NT2/D1 (cell line): ENCODE measurements at regions not wholly inside any gene's neighbourhood (a gene's known extent, or its start where the extent isn't known, plus 50 kb on each side); places are given as distances from the start of the nearest gene placed in this dataset.
"Not testable (repeated sequence)": the region's sequence is repeated elsewhere in the genome, so short reads cannot be mapped to it uniquely, and the experiment has no call there.

Experiments used
- DNase-seq: peaks from one replicate; pipeline ENCODE4 v3.0.0-alpha.2; 2011; ENCODE audit warnings: low read depth, low spot score
- H3K27me3 ChIP-seq: 2 replicates; pipeline ENCODE4 v1.6.0; 2011; ENCODE audit warnings: mild to moderate bottlenecking; ENCODE audit not compliant: insufficient read length, insufficient read depth
- H3K36me3 ChIP-seq: 2 replicates; pipeline ENCODE4 v1.6.1; 2011; ENCODE audit warnings: mild to moderate bottlenecking, low read length, mixed read lengths; ENCODE audit not compliant: insufficient read depth, insufficient read length
- H3K4me1 ChIP-seq: 2 replicates; pipeline ENCODE4 v1.5.1; 2011; ENCODE audit not compliant: insufficient read depth, insufficient read length
- H3K4me3 ChIP-seq: 2 replicates; pipeline ENCODE4 v1.5.1; 2011; ENCODE audit warnings: low read depth; ENCODE audit not compliant: insufficient read length
- H3K9ac ChIP-seq: 2 replicates; pipeline ENCODE4 v1.6.0; 2011; ENCODE audit warnings: low read depth; ENCODE audit not compliant: insufficient read length
- H3K9me3 ChIP-seq: 2 replicates; pipeline ENCODE4 v1.5.1; 2011; ENCODE audit warnings: mild to moderate bottlenecking, low read length; ENCODE audit not compliant: insufficient read depth

- H3K4me1 ChIP-seq, DNase-seq, H3K9ac ChIP-seq, H3K4me3 ChIP-seq, H3K27me3 ChIP-seq, H3K9me3 ChIP-seq, H3K36me3 ChIP-seq: not testable (repeated sequence)
Observed at GRCh38 chr21:13812191-13812590, 202.6 kb downstream of the POTED start.

- H3K36me3 ChIP-seq, H3K4me1 ChIP-seq, H3K27me3 ChIP-seq, H3K9me3 ChIP-seq, H3K9ac ChIP-seq, DNase-seq, H3K4me3 ChIP-seq: not testable (repeated sequence)
Observed at GRCh38 chr21:13810559-13810958, 201.0 kb downstream of the POTED start.

GRCh38 chr21:13806444-13806843 is 196.9 kb downstream of the POTED start:
- H3K36me3 ChIP-seq, H3K4me3 ChIP-seq, H3K27me3 ChIP-seq, H3K9me3 ChIP-seq, H3K4me1 ChIP-seq, DNase-seq, H3K9ac ChIP-seq: not testable (repeated sequence)

GRCh38 chr21:13802757-13803156 is 193.2 kb downstream of the POTED start:
- H3K9me3 ChIP-seq, H3K4me1 ChIP-seq, H3K9ac ChIP-seq, H3K27me3 ChIP-seq, DNase-seq, H3K4me3 ChIP-seq, H3K36me3 ChIP-seq: not testable (repeated sequence)
